GM23338 (cell line): ENCODE measurements at regions not wholly inside any gene's neighbourhood (a gene's known extent, or its start where the extent isn't known, plus 50 kb on each side); places are given as distances from the start of the nearest gene placed in this dataset.

ENCODE experiments used
- EZH2 ChIP-seq: fragments of 200-600 bp; sonication (generic); IDR thresholded peaks from one replicate; pipeline ENCODE4 v1.8.0; 2017; ENCODE audit warnings: antibody characterized with exemption, mild to moderate bottlenecking, low read depth; ENCODE audit not compliant: unreplicated experiment
- EZH2phosphoT487 ChIP-seq: fragments of 200-600 bp; sonication (generic); IDR thresholded peaks from one replicate; pipeline ENCODE4 v1.8.1; 2018; ENCODE audit warnings: antibody characterized with exemption; ENCODE audit not compliant: unreplicated experiment
- TF ChIP-seq, protein P1 (sequence below), 2 experiments: fragments of 200-600 bp in 1 of 2; sonication (generic) in 1 of 2; conservative IDR thresholded peaks; 2 replicates each; pipeline versions ENCODE4 v1.5.1 to v1.6.1; 2016 to 2017; ENCODE audit warnings: antibody characterized with exemption in 2 of 2, low read depth in 2 of 2, mild to moderate bottlenecking in 2 of 2, moderate library complexity in 1 of 2
- TF ChIP-seq, protein P2 (sequence below): fragments of 250-450 bp; sonication (Bioruptor Pico); IDR thresholded peaks from 2 replicates; pipeline ENCODE4 v1.5.0; 2020; ENCODE audit warnings: mild to moderate bottlenecking, moderate library complexity

DNA sequence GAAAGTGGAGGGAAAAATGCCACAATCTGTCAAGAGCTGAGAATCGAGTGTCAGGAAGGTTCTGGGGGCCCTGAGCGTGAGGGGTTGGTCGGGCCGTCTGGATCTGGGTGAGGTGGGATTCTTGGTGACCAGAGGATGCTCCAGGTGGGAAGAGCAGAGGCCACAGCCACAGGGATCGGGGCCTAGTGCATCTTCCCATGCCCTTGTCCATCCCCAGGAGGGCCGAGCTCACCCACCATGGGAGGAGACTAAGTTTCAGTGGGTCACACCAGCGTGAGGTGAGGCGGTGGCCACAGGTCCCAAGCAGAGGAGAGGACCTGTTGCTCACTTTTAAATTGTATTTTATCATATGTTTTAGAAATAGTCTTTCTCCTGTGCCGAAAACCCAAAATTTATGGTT is 70.0 kb downstream of the TMEM18 start:
- TF ChIP-seq, protein P1, sequence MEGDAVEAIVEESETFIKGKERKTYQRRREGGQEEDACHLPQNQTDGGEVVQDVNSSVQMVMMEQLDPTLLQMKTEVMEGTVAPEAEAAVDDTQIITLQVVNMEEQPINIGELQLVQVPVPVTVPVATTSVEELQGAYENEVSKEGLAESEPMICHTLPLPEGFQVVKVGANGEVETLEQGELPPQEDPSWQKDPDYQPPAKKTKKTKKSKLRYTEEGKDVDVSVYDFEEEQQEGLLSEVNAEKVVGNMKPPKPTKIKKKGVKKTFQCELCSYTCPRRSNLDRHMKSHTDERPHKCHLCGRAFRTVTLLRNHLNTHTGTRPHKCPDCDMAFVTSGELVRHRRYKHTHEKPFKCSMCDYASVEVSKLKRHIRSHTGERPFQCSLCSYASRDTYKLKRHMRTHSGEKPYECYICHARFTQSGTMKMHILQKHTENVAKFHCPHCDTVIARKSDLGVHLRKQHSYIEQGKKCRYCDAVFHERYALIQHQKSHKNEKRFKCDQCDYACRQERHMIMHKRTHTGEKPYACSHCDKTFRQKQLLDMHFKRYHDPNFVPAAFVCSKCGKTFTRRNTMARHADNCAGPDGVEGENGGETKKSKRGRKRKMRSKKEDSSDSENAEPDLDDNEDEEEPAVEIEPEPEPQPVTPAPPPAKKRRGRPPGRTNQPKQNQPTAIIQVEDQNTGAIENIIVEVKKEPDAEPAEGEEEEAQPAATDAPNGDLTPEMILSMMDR (conservative IDR thresholded peaks at IDR 0.05; ENCODE audit: low read depth in 2 of 2): no peak
- no peak for TF ChIP-seq EZH2
- TF ChIP-seq, protein P2, sequence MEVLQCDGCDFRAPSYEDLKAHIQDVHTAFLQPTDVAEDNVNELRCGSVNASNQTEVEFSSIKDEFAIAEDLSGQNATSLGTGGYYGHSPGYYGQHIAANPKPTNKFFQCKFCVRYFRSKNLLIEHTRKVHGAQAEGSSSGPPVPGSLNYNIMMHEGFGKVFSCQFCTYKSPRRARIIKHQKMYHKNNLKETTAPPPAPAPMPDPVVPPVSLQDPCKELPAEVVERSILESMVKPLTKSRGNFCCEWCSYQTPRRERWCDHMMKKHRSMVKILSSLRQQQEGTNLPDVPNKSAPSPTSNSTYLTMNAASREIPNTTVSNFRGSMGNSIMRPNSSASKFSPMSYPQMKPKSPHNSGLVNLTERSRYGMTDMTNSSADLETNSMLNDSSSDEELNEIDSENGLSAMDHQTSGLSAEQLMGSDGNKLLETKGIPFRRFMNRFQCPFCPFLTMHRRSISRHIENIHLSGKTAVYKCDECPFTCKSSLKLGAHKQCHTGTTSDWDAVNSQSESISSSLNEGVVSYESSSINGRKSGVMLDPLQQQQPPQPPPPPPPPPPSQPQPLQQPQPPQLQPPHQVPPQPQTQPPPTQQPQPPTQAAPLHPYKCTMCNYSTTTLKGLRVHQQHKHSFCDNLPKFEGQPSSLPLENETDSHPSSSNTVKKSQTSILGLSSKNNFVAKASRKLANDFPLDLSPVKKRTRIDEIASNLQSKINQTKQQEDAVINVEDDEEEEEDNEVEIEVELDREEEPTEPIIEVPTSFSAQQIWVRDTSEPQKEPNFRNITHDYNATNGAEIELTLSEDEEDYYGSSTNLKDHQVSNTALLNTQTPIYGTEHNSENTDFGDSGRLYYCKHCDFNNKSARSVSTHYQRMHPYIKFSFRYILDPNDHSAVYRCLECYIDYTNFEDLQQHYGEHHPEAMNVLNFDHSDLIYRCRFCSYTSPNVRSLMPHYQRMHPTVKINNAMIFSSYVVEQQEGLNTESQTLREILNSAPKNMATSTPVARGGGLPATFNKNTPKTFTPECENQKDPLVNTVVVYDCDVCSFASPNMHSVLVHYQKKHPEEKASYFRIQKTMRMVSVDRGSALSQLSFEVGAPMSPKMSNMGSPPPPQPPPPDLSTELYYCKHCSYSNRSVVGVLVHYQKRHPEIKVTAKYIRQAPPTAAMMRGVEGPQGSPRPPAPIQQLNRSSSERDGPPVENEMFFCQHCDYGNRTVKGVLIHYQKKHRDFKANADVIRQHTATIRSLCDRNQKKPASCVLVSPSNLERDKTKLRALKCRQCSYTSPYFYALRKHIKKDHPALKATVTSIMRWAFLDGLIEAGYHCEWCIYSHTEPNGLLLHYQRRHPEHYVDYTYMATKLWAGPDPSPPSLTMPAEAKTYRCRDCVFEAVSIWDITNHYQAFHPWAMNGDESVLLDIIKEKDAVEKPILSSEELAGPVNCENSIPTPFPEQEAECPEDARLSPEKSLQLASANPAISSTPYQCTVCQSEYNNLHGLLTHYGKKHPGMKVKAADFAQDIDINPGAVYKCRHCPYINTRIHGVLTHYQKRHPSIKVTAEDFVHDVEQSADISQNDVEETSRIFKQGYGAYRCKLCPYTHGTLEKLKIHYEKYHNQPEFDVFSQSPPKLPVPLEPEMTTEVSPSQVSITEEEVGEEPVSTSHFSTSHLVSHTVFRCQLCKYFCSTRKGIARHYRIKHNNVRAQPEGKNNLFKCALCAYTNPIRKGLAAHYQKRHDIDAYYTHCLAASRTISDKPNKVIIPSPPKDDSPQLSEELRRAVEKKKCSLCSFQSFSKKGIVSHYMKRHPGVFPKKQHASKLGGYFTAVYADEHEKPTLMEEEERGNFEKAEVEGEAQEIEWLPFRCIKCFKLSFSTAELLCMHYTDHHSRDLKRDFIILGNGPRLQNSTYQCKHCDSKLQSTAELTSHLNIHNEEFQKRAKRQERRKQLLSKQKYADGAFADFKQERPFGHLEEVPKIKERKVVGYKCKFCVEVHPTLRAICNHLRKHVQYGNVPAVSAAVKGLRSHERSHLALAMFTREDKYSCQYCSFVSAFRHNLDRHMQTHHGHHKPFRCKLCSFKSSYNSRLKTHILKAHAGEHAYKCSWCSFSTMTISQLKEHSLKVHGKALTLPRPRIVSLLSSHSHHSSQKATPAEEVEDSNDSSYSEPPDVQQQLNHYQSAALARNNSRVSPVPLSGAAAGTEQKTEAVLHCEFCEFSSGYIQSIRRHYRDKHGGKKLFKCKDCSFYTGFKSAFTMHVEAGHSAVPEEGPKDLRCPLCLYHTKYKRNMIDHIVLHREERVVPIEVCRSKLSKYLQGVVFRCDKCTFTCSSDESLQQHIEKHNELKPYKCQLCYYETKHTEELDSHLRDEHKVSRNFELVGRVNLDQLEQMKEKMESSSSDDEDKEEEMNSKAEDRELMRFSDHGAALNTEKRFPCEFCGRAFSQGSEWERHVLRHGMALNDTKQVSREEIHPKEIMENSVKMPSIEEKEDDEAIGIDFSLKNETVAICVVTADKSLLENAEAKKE (CRISPR knock-in tag): no peak
- no peak for TF ChIP-seq EZH2phosphoT487
